H7 (cell line): ENCODE measurements at regions not wholly inside any gene's neighbourhood (a gene's known extent, or its start where the extent isn't known, plus 50 kb on each side); places are given as distances from the start of the nearest gene placed in this dataset.
"Not testable (repeated sequence)": the region's sequence is repeated elsewhere in the genome, so short reads cannot be mapped to it uniquely, and the experiment has no call there.

Experiments used
- DNase-seq: peaks from one replicate; pipeline ENCODE4 v3.0.0; 2012
- H3K27me3 ChIP-seq: 2 replicates; pipeline ENCODE4 v1.6.0; 2011; ENCODE audit warnings: mild to moderate bottlenecking, low read length; ENCODE audit not compliant: control insufficient read depth, insufficient read depth
- H3K36me3 ChIP-seq: replicated peaks from 2 replicates; pipeline ENCODE4 v1.5.1; 2011; ENCODE audit warnings: low read length; ENCODE audit not compliant: control insufficient read depth, insufficient read depth
- H3K4me3 ChIP-seq: 2 replicates; pipeline ENCODE4 v1.5.1; 2011; ENCODE audit warnings: low read depth, mild to moderate bottlenecking, control low read depth, low read length, moderate library complexity; ENCODE audit not compliant: insufficient read depth

GRCh38 chr7:10507032-10507431 is 466.6 kb upstream of the PHF14 start:
- Histone ChIP-seq H3K27me3 (no peaks in the 10 kb centered on the region), H3K36me3 (no peaks in the 10 kb centered on the region), H3K4me3 (no peak overlapping the region)
- no peak for DNase-seq

DNA sequence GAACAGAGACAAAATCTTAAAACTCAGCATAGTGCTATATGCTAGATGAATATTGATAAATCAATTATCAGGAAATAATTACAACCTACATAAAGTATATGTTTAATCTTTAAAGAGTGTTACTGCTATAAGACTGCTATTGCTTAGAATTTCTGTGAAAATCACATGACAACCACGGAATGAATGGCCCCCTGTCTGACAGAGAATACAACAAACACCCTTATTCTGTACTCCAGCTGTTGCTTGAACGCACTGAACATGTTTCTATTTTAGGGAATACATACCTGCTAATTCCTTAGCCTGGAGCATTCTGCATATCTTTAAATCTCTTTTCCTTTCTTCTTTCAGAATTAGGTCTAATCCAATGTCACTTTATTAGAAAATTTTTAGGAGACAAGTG is 452.4 kb upstream of the PHF14 start:
- Histone ChIP-seq H3K36me3 (no peaks in the 10 kb centered on the region), H3K27me3 (no peaks in the 10 kb centered on the region), H3K4me3 (no peak overlapping the region)
- DNase-seq, result no peak

- not testable (repeated sequence) for H3K36me3 ChIP-seq, H3K27me3 ChIP-seq, DNase-seq, H3K4me3 ChIP-seq
Measured at GRCh38 chr7:10533429-10533828, 440.2 kb upstream of the PHF14 start.

DNA sequence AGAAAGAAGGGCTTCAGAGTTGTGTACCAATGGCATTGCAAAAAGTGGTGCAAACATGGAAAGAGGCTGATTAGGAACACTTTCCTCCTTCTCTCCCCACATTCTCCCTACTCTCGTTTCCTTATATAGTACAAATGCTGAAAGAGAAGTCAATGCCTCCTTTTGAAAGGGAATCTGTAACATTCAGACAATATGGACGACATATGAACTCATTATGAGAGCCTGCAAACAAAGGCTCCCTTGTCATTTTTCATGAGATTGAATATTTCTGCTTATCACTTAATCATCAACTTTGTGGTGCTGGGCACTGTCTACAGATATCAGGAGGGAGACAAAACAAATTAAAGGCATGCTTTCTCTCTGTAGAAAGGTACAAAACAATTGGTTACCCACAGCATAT is 437.1 kb upstream of the PHF14 start:
- Histone ChIP-seq H3K27me3 (no peaks in the 10 kb centered on the region), H3K36me3 (no peaks in the 10 kb centered on the region), H3K4me3 (no peak overlapping the region)
- no peak for DNase-seq

DNA sequence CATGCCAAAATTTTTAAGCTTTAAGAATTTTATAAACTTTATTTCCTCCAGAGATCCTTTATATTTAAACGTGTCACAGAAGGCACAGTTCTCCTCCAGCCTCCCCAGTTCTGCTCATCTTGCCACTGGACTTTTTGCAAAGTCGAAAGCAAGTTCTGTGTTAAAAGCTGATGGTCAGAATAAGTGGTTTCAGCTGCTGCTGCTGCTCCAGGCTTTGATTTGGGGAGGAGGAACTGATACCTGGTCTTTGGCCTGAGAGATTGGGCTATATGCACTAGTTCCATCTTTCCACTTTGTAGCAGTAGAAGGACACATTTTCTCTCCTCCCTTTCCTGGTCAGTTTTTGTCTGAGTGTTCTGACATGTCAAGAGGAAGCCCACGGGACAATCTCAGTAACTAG is 435.9 kb upstream of the PHF14 start:
- no peaks in the 10 kb centered on the region for H3K36me3 ChIP-seq
- H3K4me3 ChIP-seq, result no peak overlapping the region
- no peak for DNase-seq
- no peaks in the 10 kb centered on the region for H3K27me3 ChIP-seq

GRCh38 chr7:10557375-10557774 is 416.3 kb upstream of the PHF14 start:
- Histone ChIP-seq H3K27me3 (no peaks in the 10 kb centered on the region), H3K4me3 (no peak overlapping the region), H3K36me3 (no peaks in the 10 kb centered on the region)
- DNase-seq, result no peak

DNA sequence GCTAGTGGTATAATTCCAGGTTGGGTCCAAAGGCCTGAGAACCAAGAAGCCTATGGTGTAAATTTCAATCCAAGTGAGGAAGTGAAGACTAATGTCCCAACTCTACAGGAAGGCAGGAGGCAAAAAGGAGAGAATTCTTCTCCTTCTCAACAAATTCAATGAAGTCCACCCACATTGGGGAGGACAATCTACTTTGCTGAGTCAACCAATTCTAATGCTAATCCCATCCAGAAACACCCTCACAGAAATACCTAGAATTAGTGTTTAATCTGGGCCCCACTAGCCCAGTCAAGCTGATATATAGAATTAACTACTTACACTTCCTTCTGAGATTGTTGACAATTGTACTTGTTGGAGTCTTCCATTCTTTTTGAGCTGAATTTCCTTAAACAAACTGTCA is 413.2 kb upstream of the PHF14 start:
- Histone ChIP-seq H3K4me3 (no peak overlapping the region), H3K36me3 (no peaks in the 10 kb centered on the region), H3K27me3 (no peaks in the 10 kb centered on the region)
- DNase-seq, result no peak

- no peak overlapping the region for H3K4me3 ChIP-seq
- DNase-seq, result no peak
- H3K27me3 ChIP-seq, result no peaks in the 10 kb centered on the region
Measured at GRCh38 chr7:10568891-10569290, 404.8 kb upstream of the PHF14 start.

DNA sequence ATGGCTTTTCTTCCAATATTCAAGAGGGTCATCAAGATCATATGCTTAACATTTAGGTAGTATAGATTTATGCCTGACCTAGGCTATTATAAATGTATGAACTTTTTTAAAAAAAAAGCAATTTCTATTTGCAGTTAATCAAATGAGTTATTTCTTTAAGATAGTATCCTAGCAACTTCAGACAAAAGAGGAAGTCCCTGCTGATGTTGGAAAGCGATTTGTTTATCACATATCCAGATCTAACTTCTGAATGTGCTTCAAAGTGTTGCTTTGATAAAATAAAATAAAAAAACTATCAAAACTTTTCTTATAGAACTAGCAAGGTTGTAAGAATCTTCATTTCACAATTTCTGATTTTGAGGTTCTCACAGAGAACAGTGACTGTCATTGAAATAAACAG is 401.9 kb upstream of the PHF14 start:
- Histone ChIP-seq H3K4me3 (no peak overlapping the region), H3K27me3 (no peaks in the 10 kb centered on the region), H3K36me3 (no peaks in the 10 kb centered on the region)
- DNase-seq, result no peak

More at GRCh38 chr7:10568891-10569290, 404.8 kb upstream of the PHF14 start:
- H3K36me3 ChIP-seq, result no peaks in the 10 kb centered on the region

- Histone ChIP-seq H3K4me3 (no peak overlapping the region), H3K36me3 (no peaks in the 10 kb centered on the region), H3K27me3 (no peaks in the 10 kb centered on the region)
- no peak for DNase-seq
Measured at GRCh38 chr7:10577866-10578374, 395.8 kb upstream of the PHF14 start.

- Histone ChIP-seq H3K4me3 (no peak overlapping the region), H3K27me3 (no peaks in the 10 kb centered on the region), H3K36me3 (no peaks in the 10 kb centered on the region)
- DNase-seq, result no peak
Measured at GRCh38 chr7:10579561-10579960, 394.1 kb upstream of the PHF14 start.

- no peaks in the 10 kb centered on the region for H3K36me3 ChIP-seq
- H3K4me3 ChIP-seq, result no peak overlapping the region
- H3K27me3 ChIP-seq, result no peaks in the 10 kb centered on the region
- DNase-seq, result no peak
Measured at GRCh38 chr7:10584886-10585285, 388.8 kb upstream of the PHF14 start.

- no peak for DNase-seq
- no peaks in the 10 kb centered on the region for H3K27me3 ChIP-seq
- H3K4me3 ChIP-seq, result no peak overlapping the region
- H3K36me3 ChIP-seq, result no peaks in the 10 kb centered on the region
Measured at GRCh38 chr7:10588084-10588483, 385.6 kb upstream of the PHF14 start.

- no peaks in the 10 kb centered on the region for H3K27me3 ChIP-seq
- no peak for DNase-seq
- no peaks in the 10 kb centered on the region for H3K36me3 ChIP-seq
- H3K4me3 ChIP-seq, result no peak overlapping the region
Measured at GRCh38 chr7:10592604-10593003, 381.1 kb upstream of the PHF14 start.

- no peak for DNase-seq
- Histone ChIP-seq H3K27me3 (no peaks in the 10 kb centered on the region), H3K36me3 (no peaks in the 10 kb centered on the region), H3K4me3 (no peak overlapping the region)
Measured at GRCh38 chr7:10593080-10593479, 380.6 kb upstream of the PHF14 start.

- DNase-seq, result no peak
- H3K36me3 ChIP-seq, result no peaks in the 10 kb centered on the region
- H3K27me3 ChIP-seq, result no peaks in the 10 kb centered on the region
- no peak overlapping the region for H3K4me3 ChIP-seq
Measured at GRCh38 chr7:10596827-10597226, 376.8 kb upstream of the PHF14 start.
